Hindlimb muscle (tissue), 1 donor: ENCODE measurements at regions not wholly inside any gene's neighbourhood (a gene's known extent, or its start where the extent isn't known, plus 50 kb on each side); places are given as distances from the start of the nearest gene placed in this dataset.
"Not testable (repeated sequence)": the region's sequence is repeated elsewhere in the genome, so short reads cannot be mapped to it uniquely, and the experiment has no call there.

Experiments used
- DNase-seq: peaks from one replicate; pipeline ENCODE4 v3.0.0-alpha.2; 2013

- no peak for DNase-seq
Measured at GRCh38 chr2:193518041-193518817, 1323.5 kb upstream of the TMEFF2 start.

- DNase-seq, result no peak
Measured at GRCh38 chr2:193517615-193518014, 1322.9 kb upstream of the TMEFF2 start.

- DNase-seq, result no peak
Measured at GRCh38 chr2:193506035-193506434, 1311.3 kb upstream of the TMEFF2 start.

- DNase-seq, result no peak
Measured at GRCh38 chr2:193505620-193506019, 1310.9 kb upstream of the TMEFF2 start.

- DNase-seq, result no peak
Measured at GRCh38 chr2:193502363-193503035, 1307.8 kb upstream of the TMEFF2 start.

DNA sequence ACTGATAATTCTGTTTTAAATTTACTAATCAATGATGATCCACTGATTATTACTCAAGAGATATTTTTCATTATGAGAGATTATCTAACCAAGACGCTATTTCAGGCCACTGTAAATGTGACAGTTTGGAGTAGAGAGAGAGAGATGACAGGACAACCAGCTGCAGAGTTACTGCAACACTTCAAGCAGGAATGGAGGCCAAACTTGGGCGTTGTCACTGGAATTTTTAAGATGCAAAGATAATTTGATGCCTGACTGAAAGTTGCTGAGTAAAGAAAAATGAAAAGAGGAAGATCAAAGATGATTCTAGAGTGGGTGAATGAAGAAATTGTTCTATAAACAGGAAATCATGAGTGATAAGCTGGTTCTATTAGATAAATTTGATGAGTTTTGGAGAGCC, 1302.1 kb upstream of the TMEFF2 start:
- DNase-seq, result no peak

DNA sequence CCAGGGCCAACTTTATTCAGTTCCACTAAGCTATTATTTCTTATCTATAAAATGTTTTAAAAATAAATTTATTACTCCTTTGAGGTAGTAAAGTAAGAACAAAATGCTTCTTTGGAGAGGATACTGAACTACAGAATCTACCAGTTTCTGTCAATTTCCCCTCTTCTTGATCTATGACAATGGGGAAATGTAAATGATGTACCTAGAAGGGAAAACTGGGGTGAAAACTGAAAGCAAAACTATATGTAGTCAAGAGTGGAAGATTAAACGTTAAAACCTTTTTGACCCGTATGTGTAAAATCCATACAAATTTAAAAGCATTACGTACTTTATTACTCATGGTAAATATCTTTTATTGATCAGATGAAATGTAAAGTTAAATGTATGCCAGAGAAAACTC, 1287.8 kb upstream of the TMEFF2 start:
- no peak for DNase-seq

DNA sequence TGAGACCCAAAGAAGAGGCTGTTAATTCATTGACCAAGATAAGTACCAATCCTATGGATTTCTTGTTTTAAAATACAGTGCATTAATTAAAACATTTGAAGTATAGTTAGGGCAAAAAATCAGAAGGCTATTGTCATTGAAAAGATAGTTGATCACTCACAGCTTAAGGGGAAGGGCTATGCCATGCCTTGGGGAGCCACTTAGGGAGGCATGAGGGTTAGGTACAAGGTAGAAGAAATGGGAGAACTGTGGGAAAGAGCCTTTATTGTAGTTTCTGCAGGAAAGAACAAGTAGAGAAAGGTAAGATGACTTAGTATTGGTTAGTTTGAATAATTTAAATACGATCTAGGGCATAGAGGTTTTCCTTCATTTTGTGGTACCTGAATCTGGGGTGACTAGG, 1285.5 kb upstream of the TMEFF2 start:
- DNase-seq, result no peak

GRCh38 chr2:193476171-193476800, 1281.6 kb upstream of the TMEFF2 start:
- DNase-seq, result no peak

DNA sequence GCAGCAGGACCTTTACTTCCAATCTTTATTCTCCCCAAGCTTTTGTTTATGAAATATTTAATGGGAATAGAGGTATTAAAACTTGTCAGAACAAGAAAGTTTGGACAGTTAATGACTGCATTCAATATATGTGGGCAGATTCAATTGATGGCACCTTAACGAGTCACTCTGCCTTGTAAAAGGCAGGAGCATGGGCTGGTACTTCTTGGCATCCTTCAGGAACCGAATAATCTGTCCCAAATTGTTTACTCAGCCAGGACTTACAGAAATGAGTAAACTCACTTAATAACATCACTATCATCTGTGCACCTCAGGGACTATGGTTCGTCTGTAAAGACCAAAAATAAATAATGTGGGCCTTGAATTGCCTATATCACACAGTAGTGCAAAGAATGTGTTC, 1280.3 kb upstream of the TMEFF2 start:
- DNase-seq, result no peak

- no peak for DNase-seq
Measured at GRCh38 chr2:193469251-193469650, 1274.5 kb upstream of the TMEFF2 start.

GRCh38 chr2:193467276-193467987, 1272.7 kb upstream of the TMEFF2 start:
- DNase-seq, result no peak

DNA sequence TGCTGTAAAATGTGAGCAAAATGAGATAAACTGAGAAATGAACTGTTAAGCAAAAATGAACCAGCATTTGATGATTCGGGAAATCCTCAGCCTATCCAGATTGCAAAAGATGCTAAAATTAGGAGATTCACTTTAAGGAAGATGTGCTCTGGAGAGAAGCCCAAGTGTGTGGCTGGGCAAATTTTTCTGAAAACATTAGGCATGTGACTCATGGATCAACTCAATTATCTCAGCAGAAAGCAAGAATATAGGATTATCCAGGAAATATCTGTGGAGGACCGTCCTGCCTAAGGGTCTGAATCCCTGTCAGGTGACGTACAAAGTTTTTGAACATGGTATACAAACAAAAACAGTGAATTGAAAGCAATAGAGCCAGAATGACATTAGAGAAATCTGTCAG, 1268.3 kb upstream of the TMEFF2 start:
- DNase-seq, result no peak

DNA sequence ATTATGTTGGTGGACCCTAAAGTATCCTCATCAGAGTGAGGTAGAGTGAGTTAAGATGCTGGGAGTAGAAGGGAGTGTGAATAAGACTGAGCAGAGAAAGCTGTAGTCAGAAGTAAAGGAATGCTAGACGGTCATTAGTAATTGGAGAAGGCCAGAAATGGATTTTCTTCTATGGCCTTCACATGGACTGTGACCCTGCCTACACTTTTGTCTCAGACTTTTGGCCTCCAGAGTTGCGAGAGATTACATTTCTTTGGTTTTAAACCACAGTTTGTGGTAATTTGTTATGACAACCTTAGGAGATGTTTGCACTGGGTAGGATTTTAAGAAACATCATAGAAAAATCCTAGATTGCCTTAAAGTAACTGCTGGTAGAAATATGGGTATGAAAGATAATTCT, 1267.7 kb upstream of the TMEFF2 start:
- DNase-seq, result no peak

DNA sequence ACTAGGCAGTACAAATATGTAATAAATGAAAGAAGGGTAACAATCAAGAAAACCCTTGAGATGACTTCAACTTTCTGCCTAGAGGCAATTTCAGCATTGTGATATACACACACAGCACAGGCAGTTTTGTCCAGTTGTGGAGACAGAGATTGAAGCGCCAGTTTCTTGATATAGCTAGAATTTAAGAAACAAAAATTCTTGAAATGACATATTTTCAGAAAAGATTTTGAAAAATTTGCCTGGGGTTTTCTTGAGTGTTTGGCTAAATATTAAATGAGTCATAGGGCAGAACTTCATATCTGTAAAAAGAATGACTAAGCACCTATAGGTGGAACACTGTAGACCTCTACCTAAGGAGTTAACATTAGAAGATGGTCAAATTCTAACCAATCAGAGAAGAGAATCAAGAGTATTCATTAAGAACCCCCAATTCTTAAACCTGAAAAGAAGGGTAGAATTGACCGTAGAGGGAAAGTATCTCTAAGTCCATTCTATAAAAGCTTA, 1266.8 kb upstream of the TMEFF2 start:
- no peak for DNase-seq

DNA sequence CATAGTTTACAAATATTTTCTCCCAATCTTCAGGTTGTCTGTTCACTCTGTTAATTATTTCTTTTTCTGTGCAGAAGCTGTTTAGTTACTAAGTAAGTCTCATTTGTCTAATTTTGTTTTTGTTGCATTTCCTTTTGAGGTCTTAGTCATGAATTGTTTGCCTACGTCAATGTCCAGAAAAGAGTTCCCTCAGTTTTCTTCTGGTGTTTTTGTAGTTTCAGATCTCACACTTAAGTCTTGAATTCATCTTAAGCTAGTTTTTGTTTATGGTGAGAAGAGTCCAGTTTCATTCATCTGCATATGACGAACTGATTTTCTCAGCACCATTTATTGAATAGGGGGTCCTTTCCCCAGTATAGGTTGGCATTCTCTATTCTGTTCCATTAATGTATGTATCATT, 1252.2 kb upstream of the TMEFF2 start:
- DNase-seq, result no peak

DNA sequence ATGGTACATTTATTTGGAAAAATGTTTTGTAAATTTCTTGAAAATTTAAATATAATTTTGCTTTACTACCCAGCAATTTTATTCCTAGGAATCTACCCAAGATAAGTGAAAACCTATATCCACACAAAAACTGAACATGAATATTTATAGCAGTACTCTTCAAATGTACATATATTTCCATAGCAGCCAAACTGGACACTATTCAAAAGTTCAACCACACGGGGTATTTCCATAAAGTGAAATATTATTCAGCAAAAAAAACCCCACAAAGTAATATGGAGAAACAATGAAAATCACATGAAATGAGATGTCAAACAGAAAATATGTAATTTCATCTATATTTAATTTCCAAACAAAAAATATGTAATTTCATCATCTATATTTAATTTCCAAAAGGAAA, 1247.6 kb upstream of the TMEFF2 start:
- no peak for DNase-seq

DNA sequence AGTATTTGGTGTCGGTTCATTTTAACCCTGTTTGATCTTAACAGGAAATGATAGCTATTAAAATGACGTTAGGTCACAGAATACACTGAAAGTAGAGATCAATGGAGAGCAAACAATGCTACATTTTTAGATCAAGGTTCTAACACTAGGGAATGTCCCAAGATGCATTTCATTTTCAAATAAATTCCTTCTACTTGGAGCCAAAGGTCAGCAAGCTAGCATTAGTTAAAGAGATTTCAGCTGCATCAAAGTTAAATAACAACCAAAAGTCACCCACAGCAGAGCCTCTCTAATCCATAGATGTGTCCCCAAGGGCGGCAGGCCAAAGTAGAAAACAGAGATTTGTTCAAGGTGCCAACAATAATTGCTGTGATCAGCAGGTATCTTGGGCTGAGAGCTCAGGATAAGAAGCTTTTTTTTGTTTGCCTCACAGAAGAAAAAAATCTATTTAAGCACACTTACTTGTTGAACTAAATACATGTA, 1233.6 kb upstream of the TMEFF2 start:
- DNase-seq, result no peak

DNA sequence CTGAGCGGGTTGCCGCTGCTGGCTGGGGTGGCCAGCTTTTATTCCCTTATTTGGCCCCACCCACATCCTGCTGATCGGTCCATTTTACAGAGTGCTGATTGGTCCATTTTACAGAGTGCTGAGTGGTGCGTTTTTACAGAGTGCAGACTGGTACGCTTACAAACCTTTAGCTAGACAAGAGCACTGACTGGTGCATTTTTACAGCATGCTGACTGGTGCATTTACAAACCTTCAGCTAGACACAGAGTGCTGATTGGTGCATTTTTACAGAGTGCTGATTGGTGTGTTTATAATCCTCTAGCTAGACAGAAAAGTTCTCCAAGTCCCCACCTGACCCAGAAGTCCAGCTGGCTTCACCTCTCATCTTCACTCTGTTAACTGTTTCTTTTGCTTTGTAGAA, 1217.6 kb upstream of the TMEFF2 start:
- not testable (repeated sequence) for DNase-seq

DNA sequence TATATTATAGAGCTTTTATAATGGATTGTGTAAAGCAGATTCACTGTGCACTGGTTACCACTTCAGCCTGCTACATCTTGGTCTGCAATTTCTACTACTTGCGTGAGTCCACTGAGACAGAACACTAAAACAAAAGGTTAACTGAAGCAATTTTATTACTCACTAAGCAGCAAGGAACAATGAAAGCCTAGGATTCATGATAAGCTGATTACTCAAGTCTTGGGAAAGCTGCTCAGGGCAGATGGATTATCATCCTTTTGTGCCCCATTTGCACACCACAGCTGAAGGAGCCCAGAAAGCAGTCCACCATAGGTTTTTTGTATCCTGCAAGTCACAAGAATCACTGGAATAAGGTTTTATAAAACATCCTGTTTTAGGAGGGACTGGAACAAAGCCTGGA, 1215.2 kb upstream of the TMEFF2 start:
- no peak for DNase-seq

DNA sequence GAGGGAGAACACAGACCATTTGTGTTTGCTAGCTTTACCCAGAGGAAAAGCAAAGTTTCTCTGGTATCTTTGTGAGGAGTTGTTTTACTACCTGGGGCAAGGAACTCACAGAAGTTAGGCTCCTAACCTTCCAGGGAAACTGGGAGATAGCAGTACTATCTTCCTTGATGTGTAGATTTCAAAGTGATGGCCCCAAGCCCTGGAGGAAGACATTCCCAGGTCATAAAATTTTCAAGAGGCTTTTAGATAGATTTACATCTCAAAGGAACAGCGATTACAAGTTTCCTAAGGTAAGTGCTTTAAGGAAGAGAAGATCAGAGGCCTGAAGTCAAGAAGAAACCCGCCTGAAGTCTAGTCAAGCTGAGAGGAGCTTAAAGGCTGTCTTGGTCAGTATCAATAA, 1187.8 kb upstream of the TMEFF2 start:
- no peak for DNase-seq

DNA sequence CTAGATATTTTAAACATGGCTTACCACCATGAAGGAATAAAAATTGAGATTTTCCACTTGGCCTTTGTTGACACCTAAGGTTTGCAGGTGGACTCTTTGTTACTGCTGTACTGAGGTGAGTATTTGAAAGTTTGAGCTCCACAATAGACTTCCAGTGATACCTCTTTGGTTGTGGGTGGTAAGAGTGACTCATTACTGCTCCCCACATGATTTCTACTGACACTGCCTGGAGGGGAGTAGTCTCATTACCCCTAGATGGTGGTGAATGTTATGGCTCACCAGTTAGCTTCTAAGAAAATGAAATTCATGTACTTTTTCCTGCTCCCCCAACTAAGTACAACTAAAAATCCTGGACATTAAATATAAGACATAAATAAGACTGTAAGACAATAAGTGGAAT, 1183.1 kb upstream of the TMEFF2 start:
- DNase-seq, result no peak

DNA sequence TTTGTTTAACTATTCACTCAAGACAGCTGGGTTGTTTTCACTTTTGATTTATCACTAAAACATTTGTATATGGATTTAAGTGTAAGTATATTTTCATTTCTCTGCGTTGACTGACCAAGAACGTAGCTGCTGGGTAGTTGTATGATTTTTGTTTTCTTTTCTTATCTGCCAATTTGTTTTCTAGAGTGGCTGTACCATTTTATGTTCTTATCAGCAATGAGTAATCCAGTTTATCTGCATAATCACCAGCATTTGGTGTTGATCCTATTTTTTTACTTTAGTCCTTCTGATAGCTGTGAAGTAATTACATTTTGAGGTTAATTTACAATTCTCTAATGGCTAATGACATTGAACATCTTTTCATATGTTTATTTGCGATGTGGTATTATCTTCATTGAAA, 1178.4 kb upstream of the TMEFF2 start:
- DNase-seq, result no peak
